OCI-LY7 (cell line): ENCODE measurements at regions not wholly inside any gene's neighbourhood (a gene's known extent, or its start where the extent isn't known, plus 50 kb on each side); places are given as distances from the start of the nearest gene placed in this dataset.

Experiments used
- BruUV-seq: library from RNA; stranded (reverse); fragments of 400-500 nt; replicated peaks from 2 replicates; lab custom pipeline; 2021; lab: Mats Ljungman, UMichigan
- CTCF ChIA-PET: fragments of 300-600 bp; sonication (Branson Sonifier 250); formaldehyde crosslinking; loops from one replicate; lab custom pipeline; 2022; ENCODE audit warnings: antibody characterized with exemption; ENCODE audit not compliant: unreplicated experiment; lab: Charles Lee
- POLR2A ChIA-PET: fragments of 300-600 bp; sonication (Branson Sonifier 250); formaldehyde crosslinking; loops from one replicate; lab custom pipeline; 2022; ENCODE audit warnings: antibody characterized with exemption; lab: Charles Lee
- DNase-seq: peaks from one replicate; pipeline ENCODE4 v3.0.0-alpha.2; 2015; ENCODE audit warnings: low spot score
- H2AFZ ChIP-seq: fragments of 200-600 bp; sonication (generic), shearing (Covaris generic); 2 replicates; pipeline ENCODE4 v1.6.1; 2014; ENCODE audit warnings: mild to moderate bottlenecking, antibody characterized with exemption, low read length, moderate library complexity
- H3K27ac ChIP-seq: fragments of 200-600 bp; sonication (generic); 2 replicates; pipeline ENCODE4 v1.5.1; 2014; ENCODE audit warnings: mixed run types, low read depth, mild to moderate bottlenecking, moderate library complexity, low read length, inconsistent platforms; ENCODE audit not compliant: poor library complexity, severe bottlenecking
- H3K36me3 ChIP-seq: fragments of 200-600 bp; sonication (generic); 2 replicates; pipeline ENCODE4 v1.6.1; 2014; ENCODE audit warnings: mild to moderate bottlenecking, antibody characterized with exemption, low read length, moderate library complexity, mixed read lengths; ENCODE audit not compliant: insufficient read depth
- H3K4me1 ChIP-seq: fragments of 200-600 bp; sonication (generic); 2 replicates; pipeline ENCODE4 v1.5.1; 2014; ENCODE audit warnings: mild to moderate bottlenecking, low read length; ENCODE audit not compliant: insufficient read depth, poor library complexity, severe bottlenecking
- H3K4me2 ChIP-seq: fragments of 200-600 bp; sonication (generic); 2 replicates; pipeline ENCODE4 v1.6.1; 2014; ENCODE audit warnings: mild to moderate bottlenecking, low read length
- H3K4me3 ChIP-seq: fragments of 200-600 bp; sonication (generic); 2 replicates; pipeline ENCODE4 v1.5.1; 2014; ENCODE audit warnings: mild to moderate bottlenecking, low read depth, low read length; ENCODE audit not compliant: poor library complexity, severe bottlenecking
- H3K79me2 ChIP-seq: fragments of 200-600 bp; sonication (generic); 2 replicates; pipeline ENCODE4 v1.6.1; 2016; ENCODE audit warnings: low read depth, mild to moderate bottlenecking, low read length, moderate library complexity, mixed read lengths; ENCODE audit not compliant: insufficient read depth
- H3K9me2 ChIP-seq: fragments of 200-600 bp; sonication (generic); 2 replicates; pipeline ENCODE4 v1.6.1; 2016; ENCODE audit warnings: mild to moderate bottlenecking, low read length, mixed read lengths; ENCODE audit not compliant: insufficient read depth
- H3K9me3 ChIP-seq: fragments of 200-600 bp; sonication (generic); 2 replicates; pipeline ENCODE4 v1.6.1; 2014; ENCODE audit warnings: mild to moderate bottlenecking, mixed run types, low read length, mixed read lengths
- H4K20me1 ChIP-seq: fragments of 200-600 bp; sonication (generic); 2 replicates; pipeline ENCODE4 v1.6.1; 2014; ENCODE audit warnings: mild to moderate bottlenecking, antibody characterized with exemption, low read length, moderate library complexity, mixed read lengths; ENCODE audit not compliant: insufficient read depth
- CTCF ChIP-seq: fragments of 200-600 bp; sonication (generic); conservative IDR thresholded peaks from 2 replicates; pipeline ENCODE4 v1.5.1; 2014; ENCODE audit warnings: mild to moderate bottlenecking, antibody characterized with exemption, low read length, moderate library complexity, mixed read lengths
- EZH2phosphoT487 ChIP-seq: fragments of 200-600 bp; sonication (generic); IDR thresholded peaks from 2 replicates; pipeline ENCODE4 v1.6.1; 2018; ENCODE audit warnings: low read depth, borderline replicate concordance, mild to moderate bottlenecking, mixed run types, antibody characterized with exemption, low read length, moderate library complexity, mixed read lengths
- intact Hi-C: fragments of 100-400 bp; cut with micrococcal nuclease; formaldehyde crosslinking; loops from one replicate; pipeline ENCODE4 v1.10.0; 2022; ENCODE audit not compliant: unreplicated experiment

- CTCF ChIA-PET: no interaction called here
- H2AFZ ChIP-seq: no peak overlapping the region
- no peaks in the 10 kb centered on the region for H3K4me1 ChIP-seq
- no peak overlapping the region for H3K27ac ChIP-seq
- no TSS peak for BruUV-seq
- DNase-seq: no peak
- no peak for TF ChIP-seq CTCF
- TF ChIP-seq EZH2phosphoT487: no peak
- no peaks in the 10 kb centered on the region for H3K9me2 ChIP-seq
- intact Hi-C loops: no loop called here
- no peaks in the 10 kb centered on the region for H3K79me2 ChIP-seq
- no peaks in the 10 kb centered on the region for H3K36me3 ChIP-seq
- peaks cover 1% of the 10 kb centered on the region; the same call in 1 of the 2 replicates for H3K9me3 ChIP-seq
- POLR2A ChIA-PET: interaction anchor here (0.6 kb wide), 1 partner anchor 253 kb away, joined by 3 read pairs; no protein-coding TSS in a partner anchor
- no peaks in the 10 kb centered on the region for H4K20me1 ChIP-seq
- H3K4me2 ChIP-seq: no peak overlapping the region
- no peak overlapping the region for H3K4me3 ChIP-seq
These were observed 175.7 kb downstream of the DLL1 start for GRCh38 chr6:170114956-170115855.

GRCh38 chr6:170114187-170114945 is 176.5 kb downstream of the DLL1 start:
- Histone ChIP-seq H4K20me1 (no peaks in the 10 kb centered on the region), H3K79me2 (no peaks in the 10 kb centered on the region), H3K4me2 (no peak overlapping the region), H3K27ac (no peak overlapping the region), H3K9me3 (no peaks in the 10 kb centered on the region), H3K4me3 (no peak overlapping the region), H2AFZ (no peak overlapping the region), H3K9me2 (no peaks in the 10 kb centered on the region), H3K4me1 (no peaks in the 10 kb centered on the region), H3K36me3 (no peaks in the 10 kb centered on the region)
- ChIA-PET CTCF (no interaction called here), POLR2A (no interaction called here)
- intact Hi-C loops: no loop called here
- TF ChIP-seq EZH2phosphoT487 (no peak), CTCF (no peak)
- no peak for DNase-seq
- BruUV-seq: no TSS peak
